ENCODE measurements at regions not wholly inside any gene's neighbourhood (a gene's known extent, or its start where the extent isn't known, plus 50 kb on each side); places are given as distances from the start of the nearest gene placed in this dataset.
"Not testable (repeated sequence)": the region's sequence is repeated elsewhere in the genome, so short reads cannot be mapped to it uniquely, and the experiment has no call there.

- not testable (repeated sequence) for H3K36me3 ChIP-seq (ENCODE audit: control insufficient read depth, insufficient read depth, low read length); FAIRE-seq; DNase-seq (ENCODE audit: low read depth); H3K27me3 ChIP-seq (ENCODE audit: control insufficient read depth, insufficient read depth, low read length); H3K4me3 ChIP-seq (ENCODE audit: low read depth, low read length)
Observed at GRCh38 chr6:4725136-4725760, 51.0 kb upstream of the CDYL start.

- not testable (repeated sequence) for FAIRE-seq; H3K36me3 ChIP-seq (ENCODE audit: control insufficient read depth, insufficient read depth, low read length); H3K27me3 ChIP-seq (ENCODE audit: control insufficient read depth, insufficient read depth, low read length); DNase-seq (ENCODE audit: low read depth); H3K4me3 ChIP-seq (ENCODE audit: low read depth, low read length)
Observed at GRCh38 chr6:4724727-4725126, 51.5 kb upstream of the CDYL start.

- TF ChIP-seq CTCF (IDR thresholded peaks at IDR 0.05; ENCODE audit: insufficient read depth, low read length, severe bottlenecking) = no peak
- FAIRE-seq = no peak
Observed at GRCh38 chr6:4723383-4723782, 52.8 kb upstream of the CDYL start.

GRCh38 chr6:4721368-4721767, 54.8 kb upstream of the CDYL start:
- FAIRE-seq; DNase-seq (ENCODE audit: low read depth); H3K36me3 ChIP-seq (ENCODE audit: control insufficient read depth, insufficient read depth, low read length); H3K27me3 ChIP-seq (ENCODE audit: control insufficient read depth, insufficient read depth, low read length); H3K4me3 ChIP-seq (ENCODE audit: low read depth, low read length): not testable (repeated sequence)

More at GRCh38 chr6:4723383-4723782, 52.8 kb upstream of the CDYL start:
- H3K4me3 ChIP-seq (ENCODE audit: low read depth, low read length) = no peak overlapping the region
- H3K36me3 ChIP-seq (ENCODE audit: control insufficient read depth, insufficient read depth, low read length) = no peaks in the 10 kb centered on the region
- no peak for DNase-seq (ENCODE audit: low read depth)
- no peaks in the 10 kb centered on the region for H3K27me3 ChIP-seq (ENCODE audit: control insufficient read depth, insufficient read depth, low read length)

GRCh38 chr6:4719491-4719890, 56.7 kb upstream of the CDYL start:
- no peak for FAIRE-seq
- no peak for TF ChIP-seq CTCF (IDR thresholded peaks at IDR 0.05; ENCODE audit: insufficient read depth, low read length, severe bottlenecking)
- no peak for DNase-seq (ENCODE audit: low read depth)
- Histone ChIP-seq H3K4me3 (ENCODE audit: low read depth, low read length) (no peak overlapping the region), H3K36me3 (ENCODE audit: control insufficient read depth, insufficient read depth, low read length) (no peaks in the 10 kb centered on the region), H3K27me3 (ENCODE audit: control insufficient read depth, insufficient read depth, low read length) (no peaks in the 10 kb centered on the region)

- Histone ChIP-seq H3K27me3 (ENCODE audit: control insufficient read depth, insufficient read depth, low read length) (no peaks in the 10 kb centered on the region), H3K36me3 (ENCODE audit: control insufficient read depth, insufficient read depth, low read length) (no peaks in the 10 kb centered on the region), H3K4me3 (ENCODE audit: low read depth, low read length) (no peak overlapping the region)
- TF ChIP-seq CTCF (IDR thresholded peaks at IDR 0.05; ENCODE audit: insufficient read depth, low read length, severe bottlenecking) = no peak
- no peak for DNase-seq (ENCODE audit: low read depth)
- no peak for FAIRE-seq
Observed at GRCh38 chr6:4717856-4718255, 58.3 kb upstream of the CDYL start.

- no peak for FAIRE-seq
- TF ChIP-seq CTCF (IDR thresholded peaks at IDR 0.05; ENCODE audit: insufficient read depth, low read length, severe bottlenecking) = no peak
Observed at GRCh38 chr6:4717124-4717523, 59.1 kb upstream of the CDYL start.

More at GRCh38 chr6:4717124-4717523, 59.1 kb upstream of the CDYL start:
- no peaks in the 10 kb centered on the region for H3K27me3 ChIP-seq (ENCODE audit: control insufficient read depth, insufficient read depth, low read length)
- DNase-seq (ENCODE audit: low read depth) = no peak
- H3K36me3 ChIP-seq (ENCODE audit: control insufficient read depth, insufficient read depth, low read length) = no peaks in the 10 kb centered on the region
- H3K4me3 ChIP-seq (ENCODE audit: low read depth, low read length) = no peak overlapping the region

All from bronchial epithelial cell (primary cell).